Caki2 (cell line): ENCODE measurements at regions not wholly inside any gene's neighbourhood (a gene's known extent, or its start where the extent isn't known, plus 50 kb on each side); places are given as distances from the start of the nearest gene placed in this dataset.
A peak's percentile ranks its signal among the peaks of the same experiment; 100 is the strongest.

Experiments
- DNase-seq: peaks from one replicate; pipeline ENCODE4 v3.0.0-alpha.2; 2015; ENCODE audit warnings: low read depth
- in situ Hi-C: cut with HindIII; loops from 2 replicates; pipeline ENCODE4 v1.10.0; 2016; ENCODE audit warnings: low sequenced_read_pairs, low pct_unique_long_range_greater_than_20kb, mixed read lengths

- in situ Hi-C loops, result no loop called here
- DNase-seq, result no peak
Observed at GRCh38 chr4:54941994-54942552, 183.3 kb downstream of the KDR start.

GRCh38 chr4:54940996-54941865, 184.2 kb downstream of the KDR start:
- in situ Hi-C loops, result no loop called here
- DNase-seq, result no peak

GRCh38 chr4:54937501-54937900, 187.9 kb downstream of the KDR start:
- no peak for DNase-seq
- in situ Hi-C loops, result no loop called here

- DNase-seq, result no peak
- in situ Hi-C loops, result no loop called here
Observed at GRCh38 chr4:54933579-54933978, 191.8 kb downstream of the KDR start.

GRCh38 chr4:54930226-54930625, 195.2 kb downstream of the KDR start:
- DNase-seq, result no peak
- in situ Hi-C loops, result no loop called here

GRCh38 chr4:54929459-54929858, 195.9 kb downstream of the KDR start:
- no peak for DNase-seq
- in situ Hi-C loops, result no loop called here

- in situ Hi-C loops, result no loop called here
- DNase-seq, result peak; percentile 8
Observed at GRCh38 chr4:54924891-54925290, 200.5 kb downstream of the KDR start.

- in situ Hi-C loops, result no loop called here
- no peak for DNase-seq
Observed at GRCh38 chr4:54915276-54915675, 210.1 kb downstream of the KDR start.

- DNase-seq, result no peak
- in situ Hi-C loops, result no loop called here
Observed at GRCh38 chr4:54914781-54915180, 210.6 kb downstream of the KDR start.

- in situ Hi-C loops, result no loop called here
- DNase-seq, result no peak
Observed at GRCh38 chr4:54913751-54914526, 211.5 kb downstream of the KDR start.

GRCh38 chr4:54912155-54912554, 213.2 kb downstream of the KDR start:
- in situ Hi-C loops, result no loop called here
- no peak for DNase-seq

- in situ Hi-C loops, result no loop called here
- DNase-seq, result no peak
Observed at GRCh38 chr4:54909961-54910360, 215.4 kb downstream of the KDR start.

- no peak for DNase-seq
- in situ Hi-C loops, result no loop called here
Observed at GRCh38 chr4:54908763-54909162, 216.6 kb downstream of the KDR start.

GRCh38 chr4:54904953-54905352, 220.4 kb downstream of the KDR start:
- in situ Hi-C loops, result no loop called here
- no peak for DNase-seq

- DNase-seq, result no peak
- in situ Hi-C loops, result no loop called here
Observed at GRCh38 chr4:54902976-54903375, 222.4 kb downstream of the KDR start.

GRCh38 chr4:54902271-54902670, 223.1 kb downstream of the KDR start:
- in situ Hi-C loops, result no loop called here
- DNase-seq, result no peak

GRCh38 chr4:54901202-54901601, 224.2 kb downstream of the KDR start:
- DNase-seq, result no peak
- in situ Hi-C loops, result no loop called here

GRCh38 chr4:54898656-54899340, 226.6 kb downstream of the KDR start:
- in situ Hi-C loops, result no loop called here
- no peak for DNase-seq

- no peak for DNase-seq
- in situ Hi-C loops, result no loop called here
Observed at GRCh38 chr4:54898056-54898562, 227.3 kb downstream of the KDR start.
